H9 (cell line): ENCODE measurements at regions not wholly inside any gene's neighbourhood (a gene's known extent, or its start where the extent isn't known, plus 50 kb on each side); places are given as distances from the start of the nearest gene placed in this dataset.
A peak's percentile ranks its signal among the peaks of the same experiment; 100 is the strongest.

ENCODE experiments used
- DNase-seq: peaks from one replicate; pipeline ENCODE4 v3.0.0-alpha.2; 2017
- H2AFZ ChIP-seq: one replicate; pipeline ENCODE4 v1.6.1; 2013; ENCODE audit warnings: mild to moderate bottlenecking, low read length, control low read depth, moderate library complexity
- H2AK5ac ChIP-seq: 2 replicates; pipeline ENCODE4 v1.6.1; 2013; ENCODE audit warnings: low read length, control low read depth, mixed read lengths; ENCODE audit not compliant: insufficient read length
- H2BK120ac ChIP-seq: one replicate; pipeline ENCODE4 v1.6.1; 2013; ENCODE audit warnings: low read depth, mild to moderate bottlenecking, low read length, control low read depth, inconsistent platforms; ENCODE audit not compliant: poor library complexity, severe bottlenecking
- H2BK12ac ChIP-seq: 2 replicates; pipeline ENCODE4 v1.6.1; 2013; ENCODE audit warnings: low read length, control low read depth, mixed read lengths, low read depth; ENCODE audit not compliant: insufficient read length
- H2BK15ac ChIP-seq: 2 replicates; pipeline ENCODE4 v1.6.1; 2013; ENCODE audit warnings: low read depth, low read length, control low read depth
- H2BK20ac ChIP-seq: one replicate; pipeline ENCODE4 v1.6.1; 2013; ENCODE audit warnings: low read depth, mild to moderate bottlenecking, low read length, control low read depth, inconsistent platforms; ENCODE audit not compliant: poor library complexity, severe bottlenecking
- H2BK5ac ChIP-seq: 2 replicates; pipeline ENCODE4 v1.6.1; 2013; ENCODE audit warnings: low read length, control low read depth, mixed read lengths; ENCODE audit not compliant: insufficient read length
- H3K14ac ChIP-seq: 2 replicates; pipeline ENCODE4 v1.6.1; 2013; ENCODE audit warnings: low read length, control low read depth; ENCODE audit not compliant: insufficient read depth
- H3K18ac ChIP-seq: 2 replicates; pipeline ENCODE4 v1.6.1; 2013; ENCODE audit warnings: low read depth, mild to moderate bottlenecking, mixed read lengths, low read length, control low read depth; ENCODE audit not compliant: insufficient read length
- H3K23ac ChIP-seq: 2 replicates; pipeline ENCODE4 v1.6.1; 2013; ENCODE audit warnings: low read length, control low read depth, mixed read lengths, low read depth; ENCODE audit not compliant: insufficient read length
- H3K23me2 ChIP-seq: 2 replicates; pipeline ENCODE4 v1.6.1; 2013; ENCODE audit warnings: low read depth, mild to moderate bottlenecking, mixed read lengths, low read length, control low read depth; ENCODE audit not compliant: insufficient read length, poor library complexity, severe bottlenecking
- H3K27ac ChIP-seq: 2 replicates; pipeline ENCODE4 v1.5.1; 2013; ENCODE audit warnings: low read length, control low read depth, mixed read lengths, low read depth; ENCODE audit not compliant: insufficient read length
- H3K27me3 ChIP-seq: 2 replicates; pipeline ENCODE4 v1.6.1; 2013; ENCODE audit warnings: low read length, control low read depth, inconsistent platforms; ENCODE audit not compliant: insufficient read depth
- H3K4ac ChIP-seq: 2 replicates; pipeline ENCODE4 v1.6.1; 2013; ENCODE audit warnings: low read depth, mild to moderate bottlenecking, control low read depth, inconsistent platforms, low read length, moderate library complexity
- H3K4me1 ChIP-seq: 2 replicates; pipeline ENCODE4 v1.6.1; 2013; ENCODE audit warnings: low read length, control low read depth, inconsistent platforms; ENCODE audit not compliant: insufficient read depth
- H3K4me2 ChIP-seq: 2 replicates; pipeline ENCODE4 v1.6.1; 2013; ENCODE audit warnings: low read length, control low read depth, mixed read lengths; ENCODE audit not compliant: insufficient read length, insufficient read depth
- H3K56ac ChIP-seq: 2 replicates; pipeline ENCODE4 v1.6.1; 2013; ENCODE audit warnings: low read depth, mild to moderate bottlenecking, mixed read lengths, low read length, control low read depth; ENCODE audit not compliant: insufficient read length
- H3K79me1 ChIP-seq: 2 replicates; pipeline ENCODE4 v1.6.1; 2013; ENCODE audit warnings: low read depth, mild to moderate bottlenecking, moderate library complexity, low read length, control low read depth, inconsistent platforms; ENCODE audit not compliant: insufficient read depth, poor library complexity, severe bottlenecking
- H3K79me2 ChIP-seq: 2 replicates; pipeline ENCODE4 v1.6.1; 2013; ENCODE audit warnings: low read length, control low read depth, inconsistent platforms; ENCODE audit not compliant: insufficient read depth
- H3K9ac ChIP-seq: 2 replicates; pipeline ENCODE4 v1.6.1; 2013; ENCODE audit warnings: low read length, control low read depth, mixed read lengths; ENCODE audit not compliant: insufficient read length; ENCODE audit errors: extremely low read depth
- H3K9me3 ChIP-seq: one replicate; pipeline ENCODE4 v1.6.1; 2013; ENCODE audit warnings: low read depth, low read length, inconsistent platforms; ENCODE audit not compliant: control insufficient read depth
- H3T11ph ChIP-seq: one replicate; pipeline ENCODE4 v1.6.1; 2013; ENCODE audit warnings: mild to moderate bottlenecking, low read length, control low read depth, inconsistent platforms
- H4K20me1 ChIP-seq: one replicate; pipeline ENCODE4 v1.6.1; 2013; ENCODE audit not compliant: control insufficient read depth, insufficient read length, insufficient read depth
- H4K5ac ChIP-seq: 2 replicates; pipeline ENCODE4 v1.6.1; 2013; ENCODE audit warnings: low read depth, mild to moderate bottlenecking, mixed read lengths, low read length, control low read depth; ENCODE audit not compliant: insufficient read length
- H4K8ac ChIP-seq: replicated peaks from 2 replicates; pipeline ENCODE4 v1.6.1; 2013; ENCODE audit warnings: low read length, control low read depth, mixed read lengths, low read depth; ENCODE audit not compliant: insufficient read length
- H4K91ac ChIP-seq: 2 replicates; pipeline ENCODE4 v1.6.1; 2013; ENCODE audit warnings: low read depth, mild to moderate bottlenecking, moderate library complexity, mixed read lengths, low read length, control low read depth; ENCODE audit not compliant: insufficient read length
- H3K27ac Mint-ChIP-seq, 3 experiments: 2 replicates in 2 of 3; 3 replicates in 1 of 3; pipeline ENCODE4 v1.8.0; 2020 to 2021; ENCODE audit warnings: mixed read lengths in 3 of 3, mild to moderate bottlenecking in 1 of 3, moderate library complexity in 1 of 3
- H3K27me3 Mint-ChIP-seq: 2 replicates; pipeline ENCODE4 v1.8.0; 2021; ENCODE audit warnings: low read depth, mild to moderate bottlenecking, moderate library complexity, mixed read lengths
- H3K36me3 Mint-ChIP-seq, 3 experiments: 2 replicates in 2 of 3; 3 replicates in 1 of 3; pipeline ENCODE4 v1.8.0; 2020 to 2021; ENCODE audit warnings: low read depth in 3 of 3, mixed read lengths in 3 of 3; ENCODE audit not compliant: insufficient read depth in 1 of 3
- H3K4me1 Mint-ChIP-seq, 2 experiments: 2 replicates each; pipeline ENCODE4 v1.8.0; 2020; ENCODE audit warnings: mixed read lengths in 2 of 2
- H3K4me3 Mint-ChIP-seq, 2 experiments: 2 replicates in 1 of 2; 3 replicates in 1 of 2; pipeline ENCODE4 v1.8.0; 2020 to 2021; ENCODE audit warnings: mild to moderate bottlenecking in 2 of 2, mixed read lengths in 2 of 2, moderate library complexity in 1 of 2
- H3K9me3 Mint-ChIP-seq, 2 experiments: 2 replicates in 1 of 2; 3 replicates in 1 of 2; pipeline ENCODE4 v1.8.0; 2020; ENCODE audit warnings: mild to moderate bottlenecking in 2 of 2, mixed read lengths in 2 of 2, moderate library complexity in 1 of 2
- CTCF ChIP-seq: fragments of 200-600 bp; sonication (generic); conservative IDR thresholded peaks from 3 replicates; pipeline ENCODE4 v1.8.0; 2021; ENCODE audit warnings: antibody characterized with exemption, mild to moderate bottlenecking
- WGBS: extraction: QIAGEN DNeasy Blood & Tissue Kit; methylation state at CpG from one replicate; pipeline ENCODE4 v1.1.7; 2013; ENCODE audit warnings: missing lambda C conversion rate, low lambda C conversion rate, mixed read lengths; ENCODE audit not compliant: insufficient read length; ENCODE audit errors: extremely low coverage; 5-methylcytosine and 5-hydroxymethylcytosine counted together

GRCh38 chrX:16305187-16305586, 137.9 kb downstream of the MAGEB17 start:
- H3K56ac ChIP-seq = no peak overlapping the region
- no peak overlapping the region for H3T11ph ChIP-seq
- no peaks in the 10 kb centered on the region; the same call in 1 of the 2 replicates for H3K4me1 ChIP-seq
- H3K23ac ChIP-seq = no peak overlapping the region
- no peak overlapping the region for H3K4ac ChIP-seq
- no peaks in the 10 kb centered on the region for H3K9me3 ChIP-seq
- H3K27ac ChIP-seq = no peak overlapping the region
- Mint-ChIP-seq H3K9me3 (no peaks in the 10 kb centered on the region), H3K4me3 (no peak overlapping the region), H3K27ac (no peak overlapping the region), H3K36me3 (peaks cover 0 to 3% (median 0%) of the 10 kb centered on the region in 3 experiments; a peak in 1 of 7 replicates), H3K27me3 (no peaks in the 10 kb centered on the region), H3K4me1 (peaks cover under 1 to 12% of the 10 kb centered on the region in 2 experiments)
- no peak overlapping the region for H3K4me2 ChIP-seq
- WGBS = 100% methylated on average over 1 of the region's 2 CpGs
- H3K79me2 ChIP-seq = no peaks in the 10 kb centered on the region
- TF ChIP-seq CTCF = peak; percentile 25; the same call in 1 of the 3 replicates
- H2BK120ac ChIP-seq = no peak overlapping the region
- no peak overlapping the region for H3K14ac ChIP-seq
- no peaks in the 10 kb centered on the region for H4K20me1 ChIP-seq
- H4K5ac ChIP-seq = no peak overlapping the region
- H4K8ac ChIP-seq = no peak overlapping the region
- no peaks in the 10 kb centered on the region for H3K79me1 ChIP-seq
- no peak overlapping the region for H3K9ac ChIP-seq
- no peak overlapping the region for H2AK5ac ChIP-seq
- DNase-seq = no peak
- no peak overlapping the region for H2BK20ac ChIP-seq
- H2AFZ ChIP-seq = no peak overlapping the region
- H2BK15ac ChIP-seq = no peak overlapping the region
- H3K23me2 ChIP-seq = no peaks in the 10 kb centered on the region
- no peak overlapping the region for H4K91ac ChIP-seq
- no peaks in the 10 kb centered on the region for H3K27me3 ChIP-seq
- H2BK5ac ChIP-seq = no peak overlapping the region
- no peak overlapping the region for H3K18ac ChIP-seq
- H2BK12ac ChIP-seq = no peak overlapping the region
